Esophagus muscularis mucosa (tissue), 4 donors: ENCODE measurements at regions not wholly inside any gene's neighbourhood (a gene's known extent, or its start where the extent isn't known, plus 50 kb on each side); places are given as distances from the start of the nearest gene placed in this dataset.

Source experiments
- DNase-seq: peaks from one replicate; pipeline ENCODE4 v3.0.0-alpha.2; 2017; ENCODE audit errors: extremely low spot score
- H3K27ac ChIP-seq, 4 donors: fragments of 200-600 bp; sonication (generic); replicated peaks in 1 of 4; 1 replicate in 3 of 4; 2 replicates in 1 of 4; pipeline ENCODE4 v1.5.1; 2016 to 2019; ENCODE audit warnings: mild to moderate bottlenecking in 1 of 4
- H3K27me3 ChIP-seq, 4 donors: fragments of 200-600 bp; sonication (generic); one replicate each; pipeline versions ENCODE4 v1.5.1 to v1.6.0; 2016 to 2019
- H3K36me3 ChIP-seq, 4 donors: fragments of 200-600 bp; sonication (generic); one replicate each; pipeline ENCODE4 v1.5.1; 2016 to 2019
- H3K4me1 ChIP-seq, 4 donors: fragments of 200-600 bp; sonication (generic); one replicate each; pipeline ENCODE4 v1.5.1; 2016 to 2019
- H3K4me3 ChIP-seq, 4 donors: fragments of 200-600 bp; sonication (generic); 1 replicate in 2 of 4; 2 replicates in 2 of 4; pipeline ENCODE4 v1.5.1; 2016 to 2019; ENCODE audit warnings: mild to moderate bottlenecking in 4 of 4, moderate library complexity in 1 of 4
- H3K9me3 ChIP-seq, 4 donors: fragments of 200-600 bp; sonication (generic); 1 replicate in 3 of 4; 2 replicates in 1 of 4; pipeline ENCODE4 v1.5.1; 2016 to 2019
- CTCF ChIP-seq, 3 experiments: fragments of 200-600 bp in 2 of 3; fragments of 450-650 bp in 1 of 3; sonication (generic) in 2 of 3; IDR thresholded peaks; one replicate each; pipeline ENCODE4 v1.5.1; 2017 to 2019; ENCODE audit warnings: antibody characterized with exemption in 3 of 3, mild to moderate bottlenecking in 2 of 3, moderate library complexity in 1 of 3
- EP300 ChIP-seq: sonication (generic); formaldehyde crosslinking; IDR thresholded peaks from one replicate; pipeline ENCODE4 v1.6.1; 2017; ENCODE audit warnings: antibody characterized with exemption
- POLR2A ChIP-seq: fragments of 450-650 bp; IDR thresholded peaks from one replicate; pipeline ENCODE4 v1.6.1; 2017; ENCODE audit warnings: antibody characterized with exemption, moderate library complexity, mild to moderate bottlenecking, low read depth
- POLR2AphosphoS5 ChIP-seq, 2 donors: sonication (generic); formaldehyde crosslinking; IDR thresholded peaks; one replicate each; pipeline ENCODE4 v1.6.1; 2017; ENCODE audit warnings: antibody characterized with exemption in 2 of 2
- WGBS: methylation state at CpG from one replicate; pipeline ENCODE4 v1.1.5; 2018; 5-methylcytosine and 5-hydroxymethylcytosine counted together
- intact Hi-C: fragments of 100-400 bp; cut with DNase I; formaldehyde crosslinking; loops from one replicate; pipeline ENCODE4 v1.15.1; 2023

- intact Hi-C loops = no loop called here
- Histone ChIP-seq H3K4me1 (peaks cover 0 to 11% (median 9%) of the 10 kb centered on the region in 4 donors), H3K36me3 (no peaks in the 10 kb centered on the region), H3K9me3 (no peaks in the 10 kb centered on the region), H3K27ac (no peak overlapping the region), H3K27me3 (no peaks in the 10 kb centered on the region), H3K4me3 (no peak overlapping the region)
- DNase-seq = no peak
- no peak for TF ChIP-seq POLR2A
- no peak for TF ChIP-seq CTCF (IDR thresholded peaks at IDR 0.05)
- no peak for TF ChIP-seq POLR2AphosphoS5 (IDR thresholded peaks at IDR 0.05)
- TF ChIP-seq EP300 = no peak
- 75% methylated on average over 5 of the region's 5 CpGs for whole genome bisulfite sequencing
These were observed 245.2 kb downstream of the IL20RB start for GRCh38 chr3:137202941-137203340.

- WGBS = 74% methylated on average over 3 of the region's 3 CpGs
- peaks cover 0 to 11% (median 9%) of the 10 kb centered on the region in 4 donors for H3K4me1 ChIP-seq
- no peak overlapping the region for H3K27ac ChIP-seq
- H3K36me3 ChIP-seq = no peaks in the 10 kb centered on the region
- no peaks in the 10 kb centered on the region for H3K9me3 ChIP-seq
- no peak overlapping the region for H3K4me3 ChIP-seq
- peak; percentile 60 for DNase-seq
- H3K27me3 ChIP-seq = no peaks in the 10 kb centered on the region
- intact Hi-C loops = no loop called here
- no peak for TF ChIP-seq POLR2AphosphoS5 (IDR thresholded peaks at IDR 0.05)
- no peak for TF ChIP-seq CTCF (IDR thresholded peaks at IDR 0.05)
These were observed 246.6 kb downstream of the IL20RB start for GRCh38 chr3:137204409-137204808.

DNA sequence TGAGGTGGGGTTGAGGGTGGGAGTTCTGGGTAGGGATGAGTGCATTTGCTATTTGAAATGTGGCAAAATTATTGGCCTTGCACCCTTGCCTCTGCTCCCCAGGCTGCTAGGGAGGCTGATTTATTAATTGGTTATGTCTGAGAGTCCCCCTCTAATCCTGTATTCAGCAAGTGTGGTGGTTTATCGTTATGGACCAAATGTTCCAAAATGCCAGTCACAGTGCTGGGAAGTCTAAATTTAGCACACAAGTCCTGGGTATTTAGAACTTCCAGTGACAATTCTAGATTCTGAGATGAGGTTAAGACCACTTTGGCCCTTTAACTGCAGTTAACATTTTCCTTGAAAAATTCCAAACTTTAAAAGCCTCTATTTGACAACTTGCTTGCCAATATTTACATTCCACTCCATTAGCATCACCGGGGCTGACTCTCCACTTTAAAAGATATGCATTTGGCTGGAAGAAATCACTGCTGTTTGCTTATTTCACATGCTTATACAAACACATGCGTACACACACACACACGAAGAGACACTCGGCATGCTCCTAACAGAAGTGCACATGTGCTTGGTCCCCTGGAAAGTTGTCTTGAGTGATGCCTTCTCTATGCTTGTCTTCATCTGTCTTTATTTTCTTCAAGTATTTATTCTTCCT, 247.7 kb downstream of the IL20RB start:
- Histone ChIP-seq H3K9me3 (no peaks in the 10 kb centered on the region), H3K4me1 (peaks cover 0 to 11% (median 9%) of the 10 kb centered on the region in 4 donors), H3K4me3 (no peak overlapping the region), H3K27me3 (no peaks in the 10 kb centered on the region), H3K36me3 (no peaks in the 10 kb centered on the region), H3K27ac (no peak overlapping the region)
- no peak for DNase-seq
- TF ChIP-seq EP300 (no peak), POLR2AphosphoS5 (IDR thresholded peaks at IDR 0.05) (no peak), CTCF (IDR thresholded peaks at IDR 0.05) (no peak), POLR2A (no peak)
- intact Hi-C loops = no loop called here
- WGBS = 10% methylated on average over 5 of the region's 5 CpGs

DNA sequence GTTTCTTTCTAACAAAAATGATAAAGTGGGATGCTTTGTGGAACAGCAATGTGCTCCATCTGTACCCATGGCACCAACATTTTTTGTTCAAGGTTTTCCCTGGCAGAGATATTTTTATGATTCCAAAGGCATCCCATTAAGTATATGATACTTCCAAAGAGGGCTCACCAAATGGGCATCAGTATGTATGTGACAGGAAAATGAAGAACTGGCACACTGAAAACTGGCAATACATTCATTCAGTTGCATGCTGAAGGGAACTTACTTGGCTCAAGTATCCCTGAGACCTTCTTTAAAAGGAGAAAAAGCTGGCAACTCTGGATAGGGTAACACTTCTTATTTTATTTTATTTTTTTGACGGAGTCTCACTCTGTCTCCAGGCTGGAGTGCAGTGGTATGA, 249.8 kb downstream of the IL20RB start:
- Histone ChIP-seq H3K27me3 (no peaks in the 10 kb centered on the region), H3K9me3 (no peaks in the 10 kb centered on the region), H3K4me1 (peaks cover 0 to 11% (median 9%) of the 10 kb centered on the region in 4 donors), H3K27ac (no peak overlapping the region), H3K4me3 (no peak overlapping the region), H3K36me3 (no peaks in the 10 kb centered on the region)
- no peak for DNase-seq
- no peak for TF ChIP-seq POLR2AphosphoS5 (IDR thresholded peaks at IDR 0.05)
- no peak for TF ChIP-seq EP300
- intact Hi-C loops = no loop called here
- 82% methylated on average over 1 of the region's 1 CpG for WGBS

DNA sequence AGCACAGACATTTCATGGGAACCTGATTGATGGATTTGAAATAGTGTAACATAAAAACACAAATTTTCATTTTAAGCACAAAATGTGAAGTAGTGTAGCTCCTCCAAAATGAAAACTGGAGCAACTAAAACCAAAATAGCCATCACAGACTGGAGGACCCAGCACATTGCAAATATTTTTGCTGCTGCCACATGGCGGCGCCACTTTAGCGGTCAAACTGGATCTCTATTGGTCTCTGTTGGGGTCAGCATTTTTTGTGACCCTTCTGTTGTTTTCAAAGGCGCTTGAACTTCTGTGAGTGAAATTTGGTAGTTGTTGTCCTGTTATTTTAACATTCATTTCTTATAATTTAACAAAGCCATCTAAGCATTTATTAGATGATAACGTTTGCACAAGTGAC, 259.9 kb downstream of the IL20RB start:
- Histone ChIP-seq H3K4me1 (no peaks in the 10 kb centered on the region), H3K27me3 (no peaks in the 10 kb centered on the region), H3K27ac (no peak overlapping the region), H3K4me3 (no peak overlapping the region), H3K36me3 (no peaks in the 10 kb centered on the region), H3K9me3 (peaks cover 0 to 11% (median 0%) of the 10 kb centered on the region in 4 donors)
- intact Hi-C loops = no loop called here
- DNase-seq = no peak
- 26% methylated on average over 5 of the region's 5 CpGs for WGBS
- no peak for TF ChIP-seq CTCF (IDR thresholded peaks at IDR 0.05)
- TF ChIP-seq POLR2A = no peak
